Transverse colon (tissue), 4 donors: ENCODE measurements at regions not wholly inside any gene's neighbourhood (a gene's known extent, or its start where the extent isn't known, plus 50 kb on each side); places are given as distances from the start of the nearest gene placed in this dataset.

Source experiments
- POLR2AphosphoS5 ChIP-seq, 3 donors: sonication (generic); formaldehyde crosslinking; IDR thresholded peaks; one replicate each; pipeline ENCODE4 v1.6.1; 2016; ENCODE audit warnings: antibody characterized with exemption in 3 of 3
- TF ChIP-seq, protein P1 (sequence below), 5 experiments: fragments of 200-600 bp in 3 of 5; fragments of 450-650 bp in 2 of 5; sonication (generic) in 3 of 5; IDR thresholded peaks; 1 replicate in 2 of 5; 2 replicates in 3 of 5; pipeline ENCODE4 v1.5.1; 2016 to 2017; ENCODE audit warnings: antibody characterized with exemption in 5 of 5, inconsistent platforms in 3 of 5, mild to moderate bottlenecking in 2 of 5, moderate library complexity in 1 of 5

- TF ChIP-seq, protein P1, sequence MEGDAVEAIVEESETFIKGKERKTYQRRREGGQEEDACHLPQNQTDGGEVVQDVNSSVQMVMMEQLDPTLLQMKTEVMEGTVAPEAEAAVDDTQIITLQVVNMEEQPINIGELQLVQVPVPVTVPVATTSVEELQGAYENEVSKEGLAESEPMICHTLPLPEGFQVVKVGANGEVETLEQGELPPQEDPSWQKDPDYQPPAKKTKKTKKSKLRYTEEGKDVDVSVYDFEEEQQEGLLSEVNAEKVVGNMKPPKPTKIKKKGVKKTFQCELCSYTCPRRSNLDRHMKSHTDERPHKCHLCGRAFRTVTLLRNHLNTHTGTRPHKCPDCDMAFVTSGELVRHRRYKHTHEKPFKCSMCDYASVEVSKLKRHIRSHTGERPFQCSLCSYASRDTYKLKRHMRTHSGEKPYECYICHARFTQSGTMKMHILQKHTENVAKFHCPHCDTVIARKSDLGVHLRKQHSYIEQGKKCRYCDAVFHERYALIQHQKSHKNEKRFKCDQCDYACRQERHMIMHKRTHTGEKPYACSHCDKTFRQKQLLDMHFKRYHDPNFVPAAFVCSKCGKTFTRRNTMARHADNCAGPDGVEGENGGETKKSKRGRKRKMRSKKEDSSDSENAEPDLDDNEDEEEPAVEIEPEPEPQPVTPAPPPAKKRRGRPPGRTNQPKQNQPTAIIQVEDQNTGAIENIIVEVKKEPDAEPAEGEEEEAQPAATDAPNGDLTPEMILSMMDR (IDR thresholded peaks at IDR 0.05) = no peak
- no peak for TF ChIP-seq POLR2AphosphoS5 (IDR thresholded peaks at IDR 0.05)
Measured at GRCh38 chr5:56712895-56713591, 102.3 kb upstream of the MAP3K1 start.
